H9 (cell line): ENCODE measurements at regions not wholly inside any gene's neighbourhood (a gene's known extent, or its start where the extent isn't known, plus 50 kb on each side); places are given as distances from the start of the nearest gene placed in this dataset.

Experiments
- DNase-seq: peaks from one replicate; pipeline ENCODE4 v3.0.0-alpha.2; 2017
- H2AFZ ChIP-seq: one replicate; pipeline ENCODE4 v1.6.1; 2013; ENCODE audit warnings: mild to moderate bottlenecking, low read length, control low read depth, moderate library complexity
- H2AK5ac ChIP-seq: 2 replicates; pipeline ENCODE4 v1.6.1; 2013; ENCODE audit warnings: low read length, control low read depth, mixed read lengths; ENCODE audit not compliant: insufficient read length
- H2BK120ac ChIP-seq: one replicate; pipeline ENCODE4 v1.6.1; 2013; ENCODE audit warnings: low read depth, mild to moderate bottlenecking, low read length, control low read depth, inconsistent platforms; ENCODE audit not compliant: poor library complexity, severe bottlenecking
- H2BK12ac ChIP-seq: 2 replicates; pipeline ENCODE4 v1.6.1; 2013; ENCODE audit warnings: low read length, control low read depth, mixed read lengths, low read depth; ENCODE audit not compliant: insufficient read length
- H2BK15ac ChIP-seq: 2 replicates; pipeline ENCODE4 v1.6.1; 2013; ENCODE audit warnings: low read depth, low read length, control low read depth
- H2BK20ac ChIP-seq: one replicate; pipeline ENCODE4 v1.6.1; 2013; ENCODE audit warnings: low read depth, mild to moderate bottlenecking, low read length, control low read depth, inconsistent platforms; ENCODE audit not compliant: poor library complexity, severe bottlenecking
- H2BK5ac ChIP-seq: 2 replicates; pipeline ENCODE4 v1.6.1; 2013; ENCODE audit warnings: low read length, control low read depth, mixed read lengths; ENCODE audit not compliant: insufficient read length
- H3K14ac ChIP-seq: 2 replicates; pipeline ENCODE4 v1.6.1; 2013; ENCODE audit warnings: low read length, control low read depth; ENCODE audit not compliant: insufficient read depth
- H3K18ac ChIP-seq: 2 replicates; pipeline ENCODE4 v1.6.1; 2013; ENCODE audit warnings: low read depth, mild to moderate bottlenecking, mixed read lengths, low read length, control low read depth; ENCODE audit not compliant: insufficient read length
- H3K23ac ChIP-seq: 2 replicates; pipeline ENCODE4 v1.6.1; 2013; ENCODE audit warnings: low read length, control low read depth, mixed read lengths, low read depth; ENCODE audit not compliant: insufficient read length
- H3K23me2 ChIP-seq: 2 replicates; pipeline ENCODE4 v1.6.1; 2013; ENCODE audit warnings: low read depth, mild to moderate bottlenecking, mixed read lengths, low read length, control low read depth; ENCODE audit not compliant: insufficient read length, poor library complexity, severe bottlenecking
- H3K27ac ChIP-seq: 2 replicates; pipeline ENCODE4 v1.5.1; 2013; ENCODE audit warnings: low read length, control low read depth, mixed read lengths, low read depth; ENCODE audit not compliant: insufficient read length
- H3K27me3 ChIP-seq: 2 replicates; pipeline ENCODE4 v1.6.1; 2013; ENCODE audit warnings: low read length, control low read depth, inconsistent platforms; ENCODE audit not compliant: insufficient read depth
- H3K4ac ChIP-seq: 2 replicates; pipeline ENCODE4 v1.6.1; 2013; ENCODE audit warnings: low read depth, mild to moderate bottlenecking, control low read depth, inconsistent platforms, low read length, moderate library complexity
- H3K4me1 ChIP-seq: 2 replicates; pipeline ENCODE4 v1.6.1; 2013; ENCODE audit warnings: low read length, control low read depth, inconsistent platforms; ENCODE audit not compliant: insufficient read depth
- H3K4me2 ChIP-seq: 2 replicates; pipeline ENCODE4 v1.6.1; 2013; ENCODE audit warnings: low read length, control low read depth, mixed read lengths; ENCODE audit not compliant: insufficient read length, insufficient read depth
- H3K56ac ChIP-seq: 2 replicates; pipeline ENCODE4 v1.6.1; 2013; ENCODE audit warnings: low read depth, mild to moderate bottlenecking, mixed read lengths, low read length, control low read depth; ENCODE audit not compliant: insufficient read length
- H3K79me1 ChIP-seq: 2 replicates; pipeline ENCODE4 v1.6.1; 2013; ENCODE audit warnings: low read depth, mild to moderate bottlenecking, moderate library complexity, low read length, control low read depth, inconsistent platforms; ENCODE audit not compliant: insufficient read depth, poor library complexity, severe bottlenecking
- H3K79me2 ChIP-seq: 2 replicates; pipeline ENCODE4 v1.6.1; 2013; ENCODE audit warnings: low read length, control low read depth, inconsistent platforms; ENCODE audit not compliant: insufficient read depth
- H3K9ac ChIP-seq: 2 replicates; pipeline ENCODE4 v1.6.1; 2013; ENCODE audit warnings: low read length, control low read depth, mixed read lengths; ENCODE audit not compliant: insufficient read length; ENCODE audit errors: extremely low read depth
- H3K9me3 ChIP-seq: one replicate; pipeline ENCODE4 v1.6.1; 2013; ENCODE audit warnings: low read depth, low read length, inconsistent platforms; ENCODE audit not compliant: control insufficient read depth
- H3T11ph ChIP-seq: one replicate; pipeline ENCODE4 v1.6.1; 2013; ENCODE audit warnings: mild to moderate bottlenecking, low read length, control low read depth, inconsistent platforms
- H4K20me1 ChIP-seq: one replicate; pipeline ENCODE4 v1.6.1; 2013; ENCODE audit not compliant: control insufficient read depth, insufficient read length, insufficient read depth
- H4K5ac ChIP-seq: 2 replicates; pipeline ENCODE4 v1.6.1; 2013; ENCODE audit warnings: low read depth, mild to moderate bottlenecking, mixed read lengths, low read length, control low read depth; ENCODE audit not compliant: insufficient read length
- H4K8ac ChIP-seq: replicated peaks from 2 replicates; pipeline ENCODE4 v1.6.1; 2013; ENCODE audit warnings: low read length, control low read depth, mixed read lengths, low read depth; ENCODE audit not compliant: insufficient read length
- H4K91ac ChIP-seq: 2 replicates; pipeline ENCODE4 v1.6.1; 2013; ENCODE audit warnings: low read depth, mild to moderate bottlenecking, moderate library complexity, mixed read lengths, low read length, control low read depth; ENCODE audit not compliant: insufficient read length
- H3K27ac Mint-ChIP-seq, 3 experiments: 2 replicates in 2 of 3; 3 replicates in 1 of 3; pipeline ENCODE4 v1.8.0; 2020 to 2021; ENCODE audit warnings: mixed read lengths in 3 of 3, mild to moderate bottlenecking in 1 of 3, moderate library complexity in 1 of 3
- H3K27me3 Mint-ChIP-seq: 2 replicates; pipeline ENCODE4 v1.8.0; 2021; ENCODE audit warnings: low read depth, mild to moderate bottlenecking, moderate library complexity, mixed read lengths
- H3K36me3 Mint-ChIP-seq, 3 experiments: 2 replicates in 2 of 3; 3 replicates in 1 of 3; pipeline ENCODE4 v1.8.0; 2020 to 2021; ENCODE audit warnings: low read depth in 3 of 3, mixed read lengths in 3 of 3; ENCODE audit not compliant: insufficient read depth in 1 of 3
- H3K4me1 Mint-ChIP-seq, 2 experiments: 2 replicates each; pipeline ENCODE4 v1.8.0; 2020; ENCODE audit warnings: mixed read lengths in 2 of 2
- H3K4me3 Mint-ChIP-seq, 2 experiments: 2 replicates in 1 of 2; 3 replicates in 1 of 2; pipeline ENCODE4 v1.8.0; 2020 to 2021; ENCODE audit warnings: mild to moderate bottlenecking in 2 of 2, mixed read lengths in 2 of 2, moderate library complexity in 1 of 2
- H3K9me3 Mint-ChIP-seq, 2 experiments: 2 replicates in 1 of 2; 3 replicates in 1 of 2; pipeline ENCODE4 v1.8.0; 2020; ENCODE audit warnings: mild to moderate bottlenecking in 2 of 2, mixed read lengths in 2 of 2, moderate library complexity in 1 of 2
- CTCF ChIP-seq: fragments of 200-600 bp; sonication (generic); conservative IDR thresholded peaks from 3 replicates; pipeline ENCODE4 v1.8.0; 2021; ENCODE audit warnings: antibody characterized with exemption, mild to moderate bottlenecking
- WGBS: extraction: QIAGEN DNeasy Blood & Tissue Kit; methylation state at CpG from one replicate; pipeline ENCODE4 v1.1.7; 2013; ENCODE audit warnings: missing lambda C conversion rate, low lambda C conversion rate, mixed read lengths; ENCODE audit not compliant: insufficient read length; ENCODE audit errors: extremely low coverage; 5-methylcytosine and 5-hydroxymethylcytosine counted together

GRCh38 chr17:6912110-6913051 is 80.9 kb upstream of the TEKT1 start:
- no peak overlapping the region for H3K14ac ChIP-seq
- H3K9me3 Mint-ChIP-seq: peaks cover 32 to 76% of the 10 kb centered on the region in 2 experiments
- H3K4me2 ChIP-seq: no peak overlapping the region
- no peak overlapping the region for H3K23ac ChIP-seq
- H2AFZ ChIP-seq: no peak overlapping the region
- H3K79me1 ChIP-seq: no peaks in the 10 kb centered on the region
- no peaks in the 10 kb centered on the region for H3K27me3 ChIP-seq
- no peak overlapping the region for H2BK15ac ChIP-seq
- no peak overlapping the region for H4K5ac ChIP-seq
- no peak overlapping the region for H2BK5ac ChIP-seq
- no peak overlapping the region for H3K4ac ChIP-seq
- DNase-seq: no peak
- WGBS: no CpG with 5 or more reads among the region's 13 CpGs
- H3K4me1 Mint-ChIP-seq: peaks cover 0 to 2% of the 10 kb centered on the region in 2 experiments; a peak in 2 of 4 replicates
- H3K27ac Mint-ChIP-seq: no peak overlapping the region
- no peaks in the 10 kb centered on the region for H3K23me2 ChIP-seq
- H4K8ac ChIP-seq: no peak overlapping the region
- no peak overlapping the region for H2AK5ac ChIP-seq
- no peak overlapping the region for H2BK12ac ChIP-seq
- H3K9ac ChIP-seq: no peak overlapping the region
- no peaks in the 10 kb centered on the region for H3K4me1 ChIP-seq
- no peak overlapping the region for H2BK20ac ChIP-seq
- H3T11ph ChIP-seq: no peak overlapping the region
- no peak overlapping the region for H4K91ac ChIP-seq
- no peaks in the 10 kb centered on the region for H4K20me1 ChIP-seq
- H3K36me3 Mint-ChIP-seq: peaks cover 0 to 68% (median 19%) of the 10 kb centered on the region in 3 experiments; a peak in 5 of 7 replicates
- no peak overlapping the region for H3K4me3 Mint-ChIP-seq
- no peak overlapping the region for H3K18ac ChIP-seq
- no peak overlapping the region for H3K56ac ChIP-seq
- peaks cover 26% of the 10 kb centered on the region for H3K9me3 ChIP-seq
- H2BK120ac ChIP-seq: no peak overlapping the region
- no peaks in the 10 kb centered on the region for H3K79me2 ChIP-seq
- peaks cover 57% of the 10 kb centered on the region for H3K27me3 Mint-ChIP-seq
- no peak overlapping the region for H3K27ac ChIP-seq
- TF ChIP-seq CTCF: no peak
